ENCODE measurements at regions not wholly inside any gene's neighbourhood (a gene's known extent, or its start where the extent isn't known, plus 50 kb on each side); places are given as distances from the start of the nearest gene placed in this dataset.
"Not testable (repeated sequence)": the region's sequence is repeated elsewhere in the genome, so short reads cannot be mapped to it uniquely, and the experiment has no call there.

DNA sequence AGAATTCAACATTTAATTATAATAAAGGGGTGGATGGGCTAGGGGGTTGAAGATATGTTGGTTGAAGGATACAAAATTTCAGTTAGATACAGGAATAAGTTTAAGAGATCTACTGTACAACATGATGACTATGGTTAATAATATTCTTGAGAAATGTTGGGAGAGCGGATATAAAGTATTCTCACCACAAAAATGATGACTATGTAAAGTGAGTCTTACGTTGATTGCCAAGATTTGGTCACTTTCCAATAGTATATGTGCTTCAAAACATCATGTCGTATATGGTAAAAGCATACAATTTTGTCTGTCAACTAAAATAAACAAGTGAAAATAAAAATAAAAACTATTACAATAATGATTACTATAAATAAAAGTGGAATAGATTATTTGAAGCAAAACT, 802.0 kb downstream of the C12orf50 start:
- no peak for DNase-seq

- no peak for DNase-seq
Measured at GRCh38 chr12:87217491-87217890, 811.7 kb downstream of the C12orf50 start.

GRCh38 chr12:87216436-87216835, 812.8 kb downstream of the C12orf50 start:
- DNase-seq = no peak

DNA sequence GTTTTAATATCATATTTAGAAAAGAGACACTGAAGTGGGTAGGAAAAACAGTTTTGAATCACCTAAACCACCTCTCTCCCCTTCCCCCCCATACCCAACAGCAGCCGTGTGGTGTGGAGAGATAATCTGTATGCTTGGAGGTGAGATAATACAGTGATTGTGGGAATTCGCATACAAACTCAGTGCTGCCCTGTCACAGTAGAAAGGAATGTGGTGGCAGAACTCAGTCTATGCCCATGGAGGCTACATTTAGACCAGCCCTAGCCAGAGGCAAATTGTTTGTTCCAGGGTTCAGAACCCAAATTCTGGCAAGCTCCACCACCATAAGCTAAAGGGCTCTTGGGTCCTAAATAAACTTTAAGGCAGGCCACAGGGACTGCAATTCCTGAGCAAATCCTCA, 827.0 kb downstream of the C12orf50 start:
- no peak for DNase-seq

DNA sequence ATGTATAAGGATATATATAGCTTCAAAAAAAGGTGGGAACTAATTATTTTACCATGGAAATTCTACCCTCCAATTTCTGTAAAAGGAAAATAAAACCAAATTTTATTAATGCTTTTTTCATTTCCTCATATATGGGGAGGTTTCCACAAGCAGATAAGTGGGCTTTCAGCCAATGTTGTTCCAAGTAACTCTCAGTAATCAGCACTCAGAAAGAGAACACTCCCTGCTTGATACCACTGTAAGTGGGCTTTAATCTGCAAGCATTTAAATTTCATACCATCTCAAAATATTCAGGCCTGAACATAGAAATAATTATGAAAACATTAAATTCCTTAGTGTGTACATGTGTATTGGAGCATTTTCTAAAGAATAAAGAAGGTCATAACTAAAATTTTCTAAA, 827.6 kb downstream of the C12orf50 start:
- DNase-seq = no peak

DNA sequence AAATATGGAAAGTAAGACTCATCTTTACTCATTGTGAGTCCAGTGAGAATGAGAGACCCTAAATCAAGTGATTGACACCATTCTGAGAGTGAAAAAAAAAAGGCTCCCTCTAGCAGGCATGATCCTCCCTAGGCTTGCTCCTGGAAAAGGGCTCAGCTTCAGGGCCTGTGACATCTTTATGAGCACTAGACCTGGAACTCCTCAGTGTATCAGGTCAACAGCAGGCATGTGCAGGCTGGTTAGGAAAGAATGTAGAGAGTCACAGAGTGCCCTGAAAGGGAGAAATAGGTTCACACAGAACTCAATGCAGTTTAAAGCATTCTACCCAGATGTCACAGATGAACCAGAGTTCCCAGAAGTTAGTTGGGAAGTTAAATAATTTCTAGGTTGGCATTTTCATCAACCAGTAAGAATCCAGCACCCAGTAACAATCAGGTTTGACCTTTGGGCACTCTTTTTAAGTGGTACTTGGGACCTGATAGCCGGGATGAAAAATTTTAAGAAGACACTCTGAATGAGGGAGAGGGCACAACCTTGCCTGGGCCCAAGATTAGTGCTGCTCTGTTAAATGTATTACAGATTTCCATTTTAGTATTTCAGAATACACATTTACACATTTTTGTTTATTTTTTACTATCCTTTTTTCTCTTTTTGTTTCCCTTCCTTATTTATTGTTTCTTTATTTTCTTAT, 828.8 kb downstream of the C12orf50 start:
- DNase-seq = no peak

DNA sequence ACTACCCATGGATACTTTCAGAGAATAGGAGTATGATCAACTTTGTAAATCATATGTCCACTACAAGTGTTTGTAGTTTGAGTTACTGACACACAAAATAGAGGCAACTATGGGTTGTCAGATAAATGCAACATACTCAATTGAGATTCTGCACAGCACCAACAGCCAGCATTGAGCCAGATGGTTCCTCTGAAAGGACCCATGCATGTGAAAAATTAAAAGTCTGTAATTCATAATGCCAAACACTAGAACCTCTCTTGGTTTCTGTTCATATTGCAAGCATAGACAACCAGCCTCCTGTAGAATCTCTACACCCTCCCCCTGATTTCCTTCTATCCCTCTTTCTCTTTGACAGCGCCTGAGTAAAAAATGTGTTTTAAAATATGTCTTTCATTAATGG, 831.0 kb downstream of the C12orf50 start:
- no peak for DNase-seq

GRCh38 chr12:87196321-87196720, 832.9 kb downstream of the C12orf50 start:
- no peak for DNase-seq

DNA sequence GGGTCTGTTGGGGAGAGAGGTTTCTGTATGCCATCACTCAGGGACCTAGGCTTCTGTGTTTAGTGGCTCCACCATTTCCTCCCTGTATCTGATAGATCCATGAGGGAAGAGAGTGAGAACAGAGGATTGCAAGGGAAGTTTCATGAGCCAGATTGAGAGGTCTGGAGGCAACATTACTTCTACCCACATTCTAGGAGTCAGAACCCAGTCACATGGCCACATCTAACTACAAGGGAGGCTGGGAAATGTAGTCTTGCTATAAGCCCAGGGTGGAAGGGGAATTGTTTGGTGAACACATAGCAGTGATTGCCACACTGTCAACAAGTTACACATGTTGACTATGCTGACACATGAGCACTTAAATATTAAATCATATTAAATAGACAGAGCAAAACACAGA, 834.8 kb downstream of the C12orf50 start:
- not testable (repeated sequence) for DNase-seq

GRCh38 chr12:87185367-87185766, 843.8 kb downstream of the C12orf50 start:
- no peak for DNase-seq

DNA sequence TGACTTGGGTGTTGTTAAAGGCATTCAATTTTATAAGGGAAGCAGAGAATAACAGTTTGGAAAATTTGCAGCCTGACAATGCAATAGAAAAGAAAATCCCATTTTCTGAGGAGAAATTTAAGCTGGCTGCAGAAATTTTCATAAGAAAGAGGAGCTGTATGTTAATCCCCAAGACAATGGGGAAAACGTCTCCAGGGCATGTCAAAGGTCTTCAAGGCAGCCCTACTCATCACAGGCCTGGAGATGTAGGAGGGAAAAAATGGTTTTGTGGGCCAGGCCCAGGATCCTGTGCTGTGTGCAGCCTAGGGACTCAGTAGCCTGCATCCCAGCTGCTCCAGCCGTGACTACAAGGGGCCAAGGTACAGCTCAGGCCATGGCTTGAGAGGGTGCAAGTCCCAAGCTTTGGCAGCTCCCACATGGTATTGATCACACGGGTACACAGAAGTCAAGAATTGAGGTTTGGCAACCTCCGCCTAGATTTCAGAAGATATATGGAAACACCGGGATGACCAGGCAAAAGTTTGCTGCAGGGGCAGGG, 846.4 kb downstream of the C12orf50 start:
- DNase-seq = no peak

- no peak for DNase-seq
Measured at GRCh38 chr12:87171356-87171755, 857.8 kb downstream of the C12orf50 start.

- DNase-seq = no peak
Measured at GRCh38 chr12:87169010-87169409, 860.2 kb downstream of the C12orf50 start.

DNA sequence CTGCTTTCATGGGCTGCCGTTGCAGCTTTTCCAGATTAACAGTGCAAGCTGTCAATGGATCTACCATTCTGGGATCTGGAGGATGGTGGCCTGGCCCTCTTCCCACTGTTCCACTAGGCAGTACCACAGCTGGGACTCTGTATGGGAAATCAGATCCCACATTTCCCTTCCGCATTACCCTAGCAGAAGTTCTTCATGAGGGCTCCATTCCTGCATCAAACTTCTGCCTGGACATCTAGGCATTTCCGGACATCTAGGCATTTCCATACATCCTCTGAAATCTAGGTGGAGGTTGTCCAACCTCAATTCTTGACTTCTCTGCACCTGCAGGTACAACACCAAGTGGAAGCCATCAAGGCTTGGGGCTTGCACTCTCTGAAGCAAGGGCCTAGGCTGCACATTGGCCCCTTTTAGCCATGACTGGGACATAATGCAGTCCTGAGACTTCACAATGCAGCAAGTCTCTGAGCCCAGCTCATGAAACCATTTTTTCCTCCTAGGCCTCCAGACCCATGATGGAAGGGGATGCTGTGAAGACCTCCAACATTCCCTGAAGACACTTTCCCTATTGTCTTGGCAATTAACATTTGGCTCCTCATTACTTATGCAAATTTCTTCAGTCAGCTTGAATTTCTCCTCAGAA, 863.3 kb downstream of the C12orf50 start:
- DNase-seq = no peak

DNA sequence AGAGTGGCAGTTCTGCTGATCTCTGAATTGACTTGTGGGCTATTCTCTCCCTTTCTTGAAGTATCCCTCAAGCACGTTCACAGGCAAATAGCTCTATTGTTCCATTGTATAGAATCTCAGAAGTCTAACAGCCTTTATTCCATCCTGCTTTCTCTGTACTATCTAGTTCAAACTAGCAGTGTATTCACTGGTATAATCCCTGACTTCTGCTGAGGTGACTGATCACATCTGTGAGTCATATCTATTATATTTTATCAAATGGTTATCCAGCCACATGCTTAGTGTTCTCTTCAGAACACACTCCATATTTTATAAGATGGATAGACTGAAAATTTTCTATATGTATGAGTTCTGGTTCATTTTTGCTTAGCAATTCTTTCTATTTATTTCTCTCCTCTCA, 866.1 kb downstream of the C12orf50 start:
- DNase-seq = no peak

GRCh38 chr12:87160848-87161601, 868.2 kb downstream of the C12orf50 start:
- DNase-seq = no peak

- no peak for DNase-seq
Measured at GRCh38 chr12:87157791-87158190, 871.4 kb downstream of the C12orf50 start.

DNA sequence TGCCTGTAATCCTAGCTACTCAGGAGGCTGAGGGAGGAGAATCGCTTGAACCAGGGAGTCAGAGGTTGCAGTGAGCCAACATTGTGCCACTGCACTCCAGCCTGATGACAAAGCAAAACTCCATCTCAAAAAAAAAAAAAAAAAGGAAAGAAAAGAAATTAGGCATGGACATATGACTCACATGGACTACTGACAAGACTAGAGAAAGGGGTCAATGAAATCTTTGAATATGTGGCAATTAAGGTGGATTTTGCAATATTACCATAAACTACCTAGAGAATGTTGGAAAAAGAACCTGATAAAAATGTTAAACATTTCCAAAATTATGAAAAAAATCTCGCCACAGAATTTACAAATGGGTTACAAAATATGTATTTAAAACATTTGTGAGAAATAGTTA, 873.6 kb downstream of the C12orf50 start:
- no peak for DNase-seq

GRCh38 chr12:87152841-87153528, 876.2 kb downstream of the C12orf50 start:
- no peak for DNase-seq

DNA sequence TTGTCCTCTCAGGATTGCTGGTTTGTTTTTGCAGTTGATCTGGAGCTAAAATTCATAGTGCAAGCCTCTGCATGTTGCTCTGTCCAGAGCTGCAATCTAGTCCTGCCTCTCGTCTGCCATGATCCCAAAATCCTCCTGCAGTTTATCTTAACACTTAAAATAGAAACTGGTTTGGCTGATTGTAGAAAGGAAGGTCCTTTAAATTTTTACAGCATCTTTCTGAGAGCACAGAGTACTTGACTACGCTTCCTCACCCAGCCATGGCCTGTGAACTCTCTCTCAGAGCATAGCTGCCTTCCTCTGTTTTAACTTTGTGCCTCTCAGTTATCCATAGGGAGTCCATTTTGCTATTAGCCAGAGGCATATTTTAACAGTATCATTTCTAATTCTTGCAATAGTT, 877.1 kb downstream of the C12orf50 start:
- no peak for DNase-seq

GRCh38 chr12:87150969-87151662, 878.1 kb downstream of the C12orf50 start:
- DNase-seq = no peak

DNA sequence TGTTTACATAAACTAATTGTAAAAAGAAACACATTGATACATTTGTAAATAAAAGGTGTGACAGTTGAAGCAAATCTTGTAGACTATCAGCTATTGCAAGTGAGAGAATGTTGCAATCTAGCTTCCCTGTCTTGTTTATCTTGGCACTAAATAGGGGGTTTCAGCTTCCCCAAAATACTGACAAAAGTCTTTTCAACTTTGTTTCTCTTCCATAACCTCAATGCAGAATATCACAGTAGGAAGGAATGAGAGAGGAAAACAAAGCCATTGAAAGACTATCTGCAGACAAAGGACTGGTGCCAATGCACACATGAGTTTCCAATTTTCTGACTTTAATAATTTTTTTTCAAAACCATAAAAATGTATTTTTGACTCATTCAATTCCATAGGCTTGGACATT, 886.2 kb upstream of the MGAT4C start:
- no peak for DNase-seq

DNA sequence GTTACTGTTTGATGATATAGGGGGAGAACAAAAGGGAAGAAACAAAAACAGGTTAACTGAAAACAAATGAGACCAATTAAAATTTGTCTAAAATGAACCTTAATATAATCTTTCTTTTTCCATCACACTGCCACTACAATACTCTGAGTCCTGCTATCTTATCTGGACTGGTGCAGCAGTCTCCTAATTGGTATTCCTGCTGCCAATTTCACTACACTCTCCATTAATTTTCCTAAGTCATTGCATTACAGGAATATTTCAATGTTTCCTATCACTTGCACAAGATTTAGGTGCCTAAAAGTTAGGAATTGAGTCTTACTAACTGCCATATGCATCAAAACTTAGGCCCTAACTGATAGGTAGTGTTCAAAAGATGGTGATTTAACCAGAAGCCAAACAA, 884.9 kb upstream of the MGAT4C start:
- DNase-seq = no peak

All from inflammatory macrophage treated with lipopolysaccharide for 4 hours (primary cell).